Activated CD8-positive, alpha-beta T cell treated with anti-CD3 and anti-CD28 coated beads for 36 hours (primary cell): ENCODE measurements at regions not wholly inside any gene's neighbourhood (a gene's known extent, or its start where the extent isn't known, plus 50 kb on each side); places are given as distances from the start of the nearest gene placed in this dataset.

Source experiments
- ATAC-seq: fragments of 200-7000 bp; cut with Tn5 transposase; one replicate; pipeline ENCODE4 v1.10.0; 2021; ENCODE audit warnings: mild to moderate bottlenecking, moderate library complexity
- CTCF ChIA-PET: fragments of 350-600 bp; sonication (Branson Sonifier 250); formaldehyde crosslinking; loops from one replicate; lab custom pipeline; 2021; ENCODE audit warnings: antibody characterized with exemption; lab: Charles Lee
- POLR2A ChIA-PET: fragments of 350-600 bp; sonication (Branson Sonifier 250); formaldehyde crosslinking; loops from one replicate; lab custom pipeline; 2021; ENCODE audit warnings: antibody characterized with exemption; lab: Charles Lee
- DNase-seq: peaks from one replicate; pipeline ENCODE4 v3.0.0-alpha.2; 2020
- H3K27ac Mint-ChIP-seq: one replicate; pipeline ENCODE4 v1.8.0; 2021; ENCODE audit warnings: mild to moderate bottlenecking, mixed read lengths
- H3K27me3 Mint-ChIP-seq: one replicate; pipeline ENCODE4 v1.8.0; 2021; ENCODE audit warnings: mixed read lengths
- H3K36me3 Mint-ChIP-seq: one replicate; pipeline ENCODE4 v1.8.0; 2021; ENCODE audit warnings: low read depth, mixed read lengths
- H3K4me1 Mint-ChIP-seq: one replicate; pipeline ENCODE4 v1.8.0; 2021; ENCODE audit warnings: low read depth, mixed read lengths
- H3K4me3 Mint-ChIP-seq: one replicate; pipeline ENCODE4 v1.8.0; 2021; ENCODE audit warnings: mild to moderate bottlenecking, moderate library complexity, mixed read lengths
- H3K9me3 Mint-ChIP-seq: one replicate; pipeline ENCODE4 v1.8.0; 2021; ENCODE audit warnings: mixed read lengths
- CTCF ChIP-seq: fragments of 200-600 bp; IDR thresholded peaks from one replicate; pipeline ENCODE4 v1.8.0; 2022; ENCODE audit warnings: antibody characterized with exemption, mild to moderate bottlenecking
- intact Hi-C: fragments of 100-400 bp; cut with micrococcal nuclease; formaldehyde crosslinking; loops from one replicate; pipeline ENCODE4 v1.10.0; 2022

- Mint-ChIP-seq H3K27me3 (no peaks in the 10 kb centered on the region), H3K4me1 (no peaks in the 10 kb centered on the region), H3K36me3 (no peaks in the 10 kb centered on the region), H3K4me3 (no peak overlapping the region), H3K9me3 (no peaks in the 10 kb centered on the region), H3K27ac (no peak overlapping the region)
- ChIA-PET CTCF (no interaction called here), POLR2A (no interaction called here)
- no peak for TF ChIP-seq CTCF
- ATAC-seq (no peak), DNase-seq (no peak)
- intact Hi-C loops, result no loop called here
Measured at GRCh38 chr6:166815629-166816028, 140.7 kb downstream of the RNASET2 start.

- CTCF ChIA-PET, result no interaction called here
- intact Hi-C loops, result no loop called here
Measured at GRCh38 chr6:166814390-166814789, 142.0 kb downstream of the RNASET2 start.

GRCh38 chr6:166813461-166813860 is 142.9 kb downstream of the RNASET2 start:
- Mint-ChIP-seq H3K36me3 (no peaks in the 10 kb centered on the region), H3K4me3 (no peak overlapping the region), H3K27me3 (no peaks in the 10 kb centered on the region), H3K4me1 (no peaks in the 10 kb centered on the region), H3K9me3 (no peaks in the 10 kb centered on the region), H3K27ac (no peak overlapping the region)
- no peak for TF ChIP-seq CTCF
- intact Hi-C loops, result no loop called here
- ATAC-seq, result no peak
- ChIA-PET CTCF (no interaction called here), POLR2A (no interaction called here)
- no peak for DNase-seq

More at GRCh38 chr6:166814390-166814789, 142.0 kb downstream of the RNASET2 start:
- H3K27ac Mint-ChIP-seq, result no peak overlapping the region
- ATAC-seq (no peak), DNase-seq (no peak)
- POLR2A ChIA-PET, result no interaction called here
- no peak for TF ChIP-seq CTCF
- H3K4me3 Mint-ChIP-seq, result no peak overlapping the region
- no peaks in the 10 kb centered on the region for H3K9me3 Mint-ChIP-seq
- H3K36me3 Mint-ChIP-seq, result no peaks in the 10 kb centered on the region
- H3K4me1 Mint-ChIP-seq, result no peaks in the 10 kb centered on the region
- no peaks in the 10 kb centered on the region for H3K27me3 Mint-ChIP-seq

GRCh38 chr6:166810864-166811263 is 145.5 kb downstream of the RNASET2 start:
- H3K36me3 Mint-ChIP-seq, result peaks cover 8% of the 10 kb centered on the region
- DNase-seq, result no peak

DNA sequence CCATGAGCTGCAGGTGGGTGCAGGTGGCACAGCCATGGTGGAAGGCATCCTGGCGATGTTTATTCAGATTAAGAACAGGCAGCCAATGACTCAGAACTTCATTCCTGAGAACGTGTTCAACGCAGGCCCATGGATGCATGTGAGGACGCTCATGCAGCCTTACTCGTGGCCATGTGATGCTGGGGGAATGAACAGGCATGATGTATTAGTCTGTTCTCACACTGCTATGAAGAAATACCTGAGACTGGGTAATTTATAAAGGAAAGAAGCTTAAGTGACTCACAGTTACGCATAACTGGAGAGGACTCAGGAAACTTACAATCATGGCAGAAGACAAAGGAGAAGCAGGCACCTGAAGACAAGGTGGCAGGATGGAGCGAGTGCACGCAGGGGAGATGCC is 146.6 kb downstream of the RNASET2 start:
- CTCF ChIA-PET, result no interaction called here
- H3K4me3 Mint-ChIP-seq, result no peak overlapping the region
- H3K9me3 Mint-ChIP-seq, result peaks cover 28% of the 10 kb centered on the region
- ATAC-seq (no peak), DNase-seq (no peak)
- intact Hi-C loops, result no loop called here
- POLR2A ChIA-PET, result no interaction called here
- H3K4me1 Mint-ChIP-seq, result no peaks in the 10 kb centered on the region
- no peak overlapping the region for H3K27ac Mint-ChIP-seq
- H3K27me3 Mint-ChIP-seq, result no peaks in the 10 kb centered on the region
- peaks cover 11% of the 10 kb centered on the region for H3K36me3 Mint-ChIP-seq
- no peak for TF ChIP-seq CTCF

More at GRCh38 chr6:166810864-166811263, 145.5 kb downstream of the RNASET2 start:
- POLR2A ChIA-PET, result no interaction called here
- no peak for ATAC-seq
- intact Hi-C loops, result no loop called here
- no peaks in the 10 kb centered on the region for H3K4me1 Mint-ChIP-seq
- no peaks in the 10 kb centered on the region for H3K27me3 Mint-ChIP-seq
- H3K9me3 Mint-ChIP-seq, result peaks cover 17% of the 10 kb centered on the region
- CTCF ChIA-PET, result no interaction called here
- no peak overlapping the region for H3K27ac Mint-ChIP-seq
- no peak for TF ChIP-seq CTCF
- no peak overlapping the region for H3K4me3 Mint-ChIP-seq
